AG04450 (cell line): ENCODE measurements at regions not wholly inside any gene's neighbourhood (a gene's known extent, or its start where the extent isn't known, plus 50 kb on each side); places are given as distances from the start of the nearest gene placed in this dataset.

Experiments
- CTCF ChIA-PET: fragments of 300-600, 350-600 bp; formaldehyde crosslinking; extraction: SDS; loops from one replicate; lab custom pipeline; 2022; ENCODE audit warnings: antibody characterized with exemption, inconsistent platforms; lab: Charles Lee
- POLR2A ChIA-PET: fragments of 350-600 bp; formaldehyde crosslinking; extraction: SDS; loops from one replicate; lab custom pipeline; 2021; ENCODE audit warnings: antibody characterized with exemption, inconsistent platforms; lab: Yijun Ruan, JAX
- DNase-seq: peaks from one replicate; pipeline ENCODE4 v3.0.0-alpha.2; 2011; ENCODE audit warnings: low read depth, low spot score
- H3K27ac ChIP-seq: one replicate; pipeline ENCODE4 v1.5.1; 2012; ENCODE audit warnings: low read depth, low read length, control low read depth
- H3K27me3 ChIP-seq: one replicate; pipeline ENCODE4 v1.6.0; 2012; ENCODE audit warnings: low read length; ENCODE audit not compliant: control insufficient read depth, insufficient read depth
- H3K4me3 ChIP-seq: 2 replicates; pipeline ENCODE4 v1.5.1; 2011; ENCODE audit warnings: mild to moderate bottlenecking, low read depth, low read length, control low read depth
- H3K9me3 ChIP-seq: 2 replicates; pipeline ENCODE4 v1.5.1; 2012; ENCODE audit warnings: low read length; ENCODE audit not compliant: control insufficient read depth, insufficient read depth
- TF ChIP-seq, protein P1 (sequence below): IDR thresholded peaks from 2 replicates; pipeline ENCODE4 v1.5.1; 2011; ENCODE audit warnings: low read depth, low read length, control low read depth, inconsistent platforms

DNA sequence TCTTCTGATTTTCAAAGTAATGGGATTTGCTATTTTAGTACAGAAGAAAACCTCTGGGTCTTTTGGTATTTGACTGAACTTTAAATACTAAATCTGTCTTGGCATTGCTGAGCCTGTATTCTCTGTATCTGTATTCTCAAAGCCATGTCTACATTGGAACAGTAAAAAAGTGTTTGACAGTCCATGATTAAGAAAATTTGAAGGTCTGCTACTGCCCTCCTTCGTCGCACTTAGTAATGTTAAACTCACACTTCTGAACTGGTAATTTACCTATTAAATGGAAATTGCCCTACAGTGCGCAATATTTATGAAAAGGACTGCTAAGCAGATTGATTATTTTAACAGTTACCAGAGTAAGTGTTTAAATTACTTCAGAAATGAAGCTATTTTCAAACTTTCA lies 165.7 kb upstream of the SMC2 start:
- no peaks in the 10 kb centered on the region for H3K27me3 ChIP-seq
- TF ChIP-seq, protein P1, sequence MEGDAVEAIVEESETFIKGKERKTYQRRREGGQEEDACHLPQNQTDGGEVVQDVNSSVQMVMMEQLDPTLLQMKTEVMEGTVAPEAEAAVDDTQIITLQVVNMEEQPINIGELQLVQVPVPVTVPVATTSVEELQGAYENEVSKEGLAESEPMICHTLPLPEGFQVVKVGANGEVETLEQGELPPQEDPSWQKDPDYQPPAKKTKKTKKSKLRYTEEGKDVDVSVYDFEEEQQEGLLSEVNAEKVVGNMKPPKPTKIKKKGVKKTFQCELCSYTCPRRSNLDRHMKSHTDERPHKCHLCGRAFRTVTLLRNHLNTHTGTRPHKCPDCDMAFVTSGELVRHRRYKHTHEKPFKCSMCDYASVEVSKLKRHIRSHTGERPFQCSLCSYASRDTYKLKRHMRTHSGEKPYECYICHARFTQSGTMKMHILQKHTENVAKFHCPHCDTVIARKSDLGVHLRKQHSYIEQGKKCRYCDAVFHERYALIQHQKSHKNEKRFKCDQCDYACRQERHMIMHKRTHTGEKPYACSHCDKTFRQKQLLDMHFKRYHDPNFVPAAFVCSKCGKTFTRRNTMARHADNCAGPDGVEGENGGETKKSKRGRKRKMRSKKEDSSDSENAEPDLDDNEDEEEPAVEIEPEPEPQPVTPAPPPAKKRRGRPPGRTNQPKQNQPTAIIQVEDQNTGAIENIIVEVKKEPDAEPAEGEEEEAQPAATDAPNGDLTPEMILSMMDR: no peak
- ChIA-PET CTCF (no interaction called here), POLR2A (no interaction called here)
- H3K9me3 ChIP-seq: no peaks in the 10 kb centered on the region; the same call in 1 of the 2 replicates
- H3K4me3 ChIP-seq: no peak overlapping the region
- DNase-seq: no peak
- H3K27ac ChIP-seq: no peak overlapping the region

DNA sequence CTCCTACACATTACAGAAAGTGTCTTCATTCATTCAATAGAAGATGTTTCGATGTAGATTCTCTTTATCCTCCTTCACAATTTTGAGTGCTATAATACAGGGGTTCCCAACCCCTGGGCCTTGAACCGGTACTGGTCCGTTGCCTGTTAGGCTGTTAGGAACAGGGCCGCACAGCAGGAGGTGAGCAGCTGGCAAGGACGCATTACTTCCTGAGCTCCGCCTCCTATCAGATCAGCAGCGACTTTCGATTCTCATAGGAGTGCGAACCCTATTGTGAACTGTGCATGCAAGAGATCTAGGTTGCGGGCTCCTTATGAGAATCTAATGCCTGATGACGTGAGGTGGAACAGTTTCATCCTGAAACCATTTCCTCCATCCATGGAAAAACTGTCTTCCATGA lies 153.0 kb upstream of the SMC2 start:
- ChIA-PET CTCF (no interaction called here), POLR2A (no interaction called here)
- Histone ChIP-seq H3K4me3 (no peak overlapping the region), H3K27me3 (no peaks in the 10 kb centered on the region), H3K27ac (no peak overlapping the region), H3K9me3 (no peaks in the 10 kb centered on the region; the same call in none of the 2 replicates)
- no peak for DNase-seq
- TF ChIP-seq, protein P1: no peak

- no peak for DNase-seq
- no peak overlapping the region for H3K27ac ChIP-seq
- no peaks in the 10 kb centered on the region; the same call in none of the 2 replicates for H3K9me3 ChIP-seq
- H3K27me3 ChIP-seq: no peaks in the 10 kb centered on the region
- POLR2A ChIA-PET: no interaction called here
- CTCF ChIA-PET: no interaction called here
- H3K4me3 ChIP-seq: no peak overlapping the region
- TF ChIP-seq, protein P1: no peak
These were observed 151.9 kb upstream of the SMC2 start for GRCh38 chr9:103942200-103942599.

- ChIA-PET POLR2A (no interaction called here), CTCF (no interaction called here)
- TF ChIP-seq, protein P1: no peak
- Histone ChIP-seq H3K9me3 (no peaks in the 10 kb centered on the region; the same call in none of the 2 replicates), H3K4me3 (no peak overlapping the region), H3K27ac (no peak overlapping the region), H3K27me3 (no peaks in the 10 kb centered on the region)
- no peak for DNase-seq
These were observed 151.5 kb upstream of the SMC2 start for GRCh38 chr9:103942651-103943050.

GRCh38 chr9:103949096-103949495 lies 145.0 kb upstream of the SMC2 start:
- TF ChIP-seq, protein P1: no peak
- CTCF ChIA-PET: no interaction called here
- POLR2A ChIA-PET: no interaction called here

More at GRCh38 chr9:103949096-103949495, 145.0 kb upstream of the SMC2 start:
- Histone ChIP-seq H3K27ac (no peak overlapping the region), H3K4me3 (no peak overlapping the region), H3K9me3 (no peaks in the 10 kb centered on the region), H3K27me3 (no peaks in the 10 kb centered on the region)
- DNase-seq: no peak
